GM23338 (cell line): ENCODE measurements at regions not wholly inside any gene's neighbourhood (a gene's known extent, or its start where the extent isn't known, plus 50 kb on each side); places are given as distances from the start of the nearest gene placed in this dataset.

ENCODE experiments used
- CREB1 ChIP-seq: fragments of 250-450 bp; sonication (Bioruptor Pico); IDR thresholded peaks from 2 replicates; pipeline ENCODE4 v1.5.0; 2020; ENCODE audit warnings: low read depth, mild to moderate bottlenecking, moderate library complexity
- CTCF ChIP-seq, 2 experiments: fragments of 200-600 bp in 1 of 2; sonication (generic) in 1 of 2; conservative IDR thresholded peaks; 2 replicates each; pipeline versions ENCODE4 v1.5.1 to v1.6.1; 2016 to 2017; ENCODE audit warnings: antibody characterized with exemption in 2 of 2, low read depth in 2 of 2, mild to moderate bottlenecking in 2 of 2, moderate library complexity in 1 of 2
- EZH2 ChIP-seq: fragments of 200-600 bp; sonication (generic); IDR thresholded peaks from one replicate; pipeline ENCODE4 v1.8.0; 2017; ENCODE audit warnings: antibody characterized with exemption, mild to moderate bottlenecking, low read depth; ENCODE audit not compliant: unreplicated experiment
- EZH2phosphoT487 ChIP-seq: fragments of 200-600 bp; sonication (generic); IDR thresholded peaks from one replicate; pipeline ENCODE4 v1.8.1; 2018; ENCODE audit warnings: antibody characterized with exemption; ENCODE audit not compliant: unreplicated experiment
- JUNB ChIP-seq: IDR thresholded peaks from one replicate; pipeline ENCODE4 v1.6.1; 2016; ENCODE audit warnings: antibody characterized with exemption; ENCODE audit not compliant: unreplicated experiment
- NANOG ChIP-seq: IDR thresholded peaks from 2 replicates; pipeline ENCODE4 v1.6.1; 2016; ENCODE audit warnings: antibody characterized with exemption, borderline replicate concordance
- POLR2AphosphoS5 ChIP-seq: IDR thresholded peaks from 2 replicates; pipeline ENCODE4 v1.6.1; 2016; ENCODE audit warnings: antibody characterized with exemption, low read depth
- REST ChIP-seq: IDR thresholded peaks from one replicate; pipeline ENCODE4 v1.6.1; 2018; ENCODE audit warnings: antibody characterized with exemption; ENCODE audit not compliant: unreplicated experiment
- STAT1 ChIP-seq: IDR thresholded peaks from one replicate; pipeline ENCODE4 v1.6.1; 2016; ENCODE audit warnings: antibody characterized with exemption; ENCODE audit not compliant: unreplicated experiment

GRCh38 chr3:99365979-99366378 is 272.4 kb upstream of the COL8A1 start:
- no peak for TF ChIP-seq CTCF (conservative IDR thresholded peaks at IDR 0.05; ENCODE audit: low read depth in 2 of 2)
- no peak for TF ChIP-seq JUNB
- TF ChIP-seq REST: no peak
- no peak for TF ChIP-seq EZH2
- TF ChIP-seq POLR2AphosphoS5: no peak
- TF ChIP-seq STAT1: no peak
- TF ChIP-seq CREB1: no peak
- no peak for TF ChIP-seq EZH2phosphoT487
- TF ChIP-seq NANOG: no peak
